Stimulated activated CD4-positive, alpha-beta T cell treated with anti-CD3 and anti-CD28 coated beads, Interleukin-2, amount 100 ng/mL, for 48 hours (primary cell): ENCODE measurements at regions not wholly inside any gene's neighbourhood (a gene's known extent, or its start where the extent isn't known, plus 50 kb on each side); places are given as distances from the start of the nearest gene placed in this dataset.
"Not testable (repeated sequence)": the region's sequence is repeated elsewhere in the genome, so short reads cannot be mapped to it uniquely, and the experiment has no call there.

ENCODE experiments used
- DNase-seq, 2 donors: peaks; one replicate each; pipeline ENCODE4 v3.0.0-alpha.2; 2020

DNA sequence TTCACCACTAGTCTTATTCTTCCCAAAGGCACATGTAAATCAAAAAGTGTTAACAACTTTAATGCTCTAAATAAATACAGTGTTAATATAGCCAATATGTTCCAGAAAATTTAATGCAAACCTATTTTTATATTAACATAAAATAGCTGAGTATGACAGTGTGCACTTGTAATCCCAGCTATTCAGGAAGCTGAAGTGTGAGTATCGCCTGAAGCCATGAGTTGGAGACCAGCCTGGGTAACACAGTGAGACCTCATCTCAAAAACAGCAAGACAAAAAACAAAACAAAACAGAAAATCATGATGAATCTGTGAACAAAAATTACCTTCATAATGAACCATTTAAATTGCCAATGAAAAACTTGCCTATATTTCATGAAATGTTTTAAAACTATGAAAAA, 798.9 kb downstream of the SLC6A15 start:
- no peak for DNase-seq

DNA sequence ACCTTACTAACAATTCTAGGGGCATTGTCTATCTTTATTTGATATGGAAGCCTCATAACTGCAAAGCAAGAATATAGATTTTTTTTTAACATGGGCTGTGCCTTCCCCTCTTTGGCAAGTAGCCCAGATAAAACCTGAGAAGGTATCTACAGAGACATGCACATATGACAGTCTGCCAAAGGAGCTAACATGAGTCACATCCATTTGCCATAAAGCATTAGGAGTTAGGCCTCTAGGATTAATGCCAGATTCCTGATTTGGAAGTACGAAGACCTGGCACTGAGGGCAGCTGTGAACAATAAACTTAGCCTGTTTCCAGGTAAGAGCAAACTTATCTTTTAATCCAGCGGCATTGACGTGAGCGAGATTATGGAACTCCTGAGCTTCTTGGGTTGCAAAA, 808.7 kb downstream of the SLC6A15 start:
- not testable (repeated sequence) for DNase-seq

DNA sequence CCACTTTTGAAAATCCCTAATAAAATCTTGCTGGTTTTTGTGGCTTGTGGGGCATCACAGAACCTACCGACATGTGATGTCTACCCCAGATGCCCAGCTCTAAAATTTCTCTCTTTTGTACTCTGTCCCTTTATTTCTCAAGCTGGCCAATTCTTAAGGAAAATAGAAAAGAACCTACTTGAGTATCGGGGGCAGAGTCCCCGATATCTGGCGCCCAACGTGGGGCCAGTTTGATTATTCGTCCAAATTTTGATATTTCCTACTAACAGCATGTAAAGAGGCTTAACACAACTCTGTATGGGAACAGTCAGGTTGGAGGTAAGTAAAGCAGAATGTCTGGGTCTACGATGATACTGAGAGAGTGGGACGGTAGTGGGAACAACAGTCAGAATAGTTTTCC, 810.6 kb downstream of the SLC6A15 start:
- DNase-seq, result not testable (repeated sequence)

DNA sequence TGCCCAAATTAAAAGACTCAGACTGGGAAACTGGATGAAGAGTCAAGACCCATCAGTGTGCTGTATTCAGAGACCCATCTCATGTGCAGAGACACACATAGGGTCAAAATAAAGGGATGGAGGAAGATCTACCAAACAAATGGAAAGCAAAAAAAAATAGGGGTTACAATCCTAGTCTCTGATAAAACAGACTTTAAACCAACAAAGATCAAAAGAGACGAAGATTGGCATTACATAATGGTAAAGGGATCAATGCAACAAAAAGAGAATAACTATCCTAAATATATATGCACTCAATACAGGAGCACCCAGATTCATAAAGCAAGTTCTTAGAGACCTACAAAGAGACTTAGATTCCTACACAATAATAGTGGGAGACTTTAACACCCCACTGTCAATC, 813.0 kb downstream of the SLC6A15 start:
- not testable (repeated sequence) for DNase-seq

DNA sequence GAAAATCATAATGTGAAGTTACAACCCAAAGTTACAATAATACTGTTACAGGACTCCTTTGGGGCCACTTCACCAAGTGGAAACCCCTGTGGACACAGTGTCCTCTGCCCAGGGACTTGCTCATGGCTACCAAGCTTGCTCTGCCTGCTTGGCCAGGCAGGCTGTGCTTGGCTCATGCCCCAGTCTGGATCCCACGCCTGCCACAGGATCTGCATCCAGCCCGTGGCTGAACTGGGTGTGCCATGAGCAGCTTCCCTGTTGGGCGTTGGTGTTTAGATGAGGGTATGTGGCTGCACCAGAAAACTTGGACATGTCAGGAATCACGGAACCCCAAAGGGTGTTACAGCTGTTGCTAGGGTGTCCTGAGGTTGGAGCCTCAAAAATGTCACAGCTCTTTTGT, 820.9 kb downstream of the SLC6A15 start:
- DNase-seq, result no peak

DNA sequence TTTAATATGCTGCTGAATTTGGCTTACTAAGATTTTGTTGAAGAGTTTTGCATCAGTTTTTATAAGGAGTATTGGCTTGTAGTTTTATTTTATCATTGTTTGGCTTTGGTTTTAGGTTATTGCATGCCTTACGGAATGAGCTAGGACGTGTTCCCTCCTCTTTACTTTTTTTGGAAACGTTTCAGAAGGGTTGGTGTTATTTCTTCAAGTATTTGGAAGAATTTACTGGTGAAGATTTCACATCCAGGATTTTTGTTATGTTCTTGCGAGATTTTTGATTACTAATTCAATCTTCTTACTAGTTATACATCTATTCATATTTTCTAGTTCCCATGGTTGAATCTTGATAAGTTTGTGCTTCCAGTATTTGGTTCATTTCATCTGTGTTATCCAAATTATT, 823.2 kb downstream of the SLC6A15 start:
- DNase-seq, result no peak

DNA sequence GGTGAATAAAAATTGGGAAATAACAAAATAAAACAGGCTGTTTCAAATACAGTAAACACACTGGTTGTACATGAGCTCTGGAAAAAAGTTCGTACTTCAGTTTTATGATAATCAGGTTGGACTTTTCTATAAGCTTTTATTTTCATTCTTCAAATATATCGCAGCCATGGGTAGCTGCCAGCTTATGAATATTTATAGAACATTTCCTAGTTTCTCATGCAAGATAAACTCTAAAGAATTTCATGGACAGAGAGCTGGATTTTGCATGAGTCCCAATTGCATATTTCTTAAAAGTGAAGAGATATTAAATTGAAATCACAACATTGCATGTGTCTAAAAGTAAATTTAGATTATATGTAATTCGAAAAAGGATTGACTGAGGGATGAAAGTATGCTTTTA, 827.6 kb downstream of the SLC6A15 start:
- DNase-seq, result no peak

DNA sequence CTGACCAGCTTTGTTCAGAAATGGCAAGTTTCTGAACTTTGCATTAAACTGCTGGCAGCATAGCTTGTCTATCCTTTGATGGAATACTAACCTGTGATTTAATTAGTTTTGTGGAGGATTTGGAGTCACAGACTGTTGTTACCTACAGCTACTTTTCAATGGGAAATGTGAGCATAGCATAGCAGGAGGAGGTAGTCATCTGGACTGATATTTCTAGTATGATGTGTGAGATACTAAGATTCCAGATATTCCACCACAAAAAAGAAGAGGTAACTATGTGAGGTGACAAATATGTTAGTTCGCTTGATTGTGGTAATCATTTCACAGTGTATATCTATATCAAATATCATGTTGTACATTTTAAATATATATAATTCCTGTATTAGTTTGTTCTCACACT, 833.0 kb downstream of the SLC6A15 start:
- DNase-seq, result no peak

DNA sequence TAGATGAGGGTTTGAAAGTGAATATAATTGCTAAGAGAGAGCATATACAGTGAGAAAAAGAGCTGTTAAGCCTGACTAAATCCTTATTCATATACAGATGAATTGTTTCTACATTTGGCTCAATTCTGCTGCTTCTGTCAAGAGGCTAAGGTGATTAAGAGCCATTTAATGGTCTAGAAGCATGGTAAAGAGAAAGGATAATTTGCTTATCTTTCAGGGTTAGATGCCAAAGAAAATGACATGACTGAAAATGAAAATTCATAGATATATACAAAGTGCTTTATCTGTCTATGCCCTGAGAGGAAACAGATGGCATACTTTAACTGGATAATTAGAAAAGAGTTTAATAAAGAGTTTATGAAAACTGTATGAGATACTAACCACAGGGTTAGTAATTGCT, 834.9 kb downstream of the SLC6A15 start:
- DNase-seq, result no peak

DNA sequence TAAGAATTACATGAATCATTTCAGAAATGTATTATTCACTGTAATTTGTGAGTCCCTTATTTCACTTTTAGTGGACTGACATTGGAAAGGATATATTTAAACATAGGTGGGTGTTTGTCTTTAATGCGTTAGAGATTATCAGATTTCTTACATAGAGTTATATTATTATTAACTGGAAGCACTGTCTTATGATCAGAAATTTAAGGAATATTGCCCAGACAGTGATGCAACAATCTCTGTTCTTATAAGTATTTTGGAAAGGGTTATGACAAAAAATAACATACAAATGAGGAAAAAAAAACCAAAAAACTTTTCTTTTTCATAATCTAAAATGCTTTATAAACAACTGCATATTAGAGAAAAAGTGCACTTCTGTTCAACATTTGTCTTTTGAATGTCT, 836.6 kb downstream of the SLC6A15 start:
- no peak for DNase-seq

DNA sequence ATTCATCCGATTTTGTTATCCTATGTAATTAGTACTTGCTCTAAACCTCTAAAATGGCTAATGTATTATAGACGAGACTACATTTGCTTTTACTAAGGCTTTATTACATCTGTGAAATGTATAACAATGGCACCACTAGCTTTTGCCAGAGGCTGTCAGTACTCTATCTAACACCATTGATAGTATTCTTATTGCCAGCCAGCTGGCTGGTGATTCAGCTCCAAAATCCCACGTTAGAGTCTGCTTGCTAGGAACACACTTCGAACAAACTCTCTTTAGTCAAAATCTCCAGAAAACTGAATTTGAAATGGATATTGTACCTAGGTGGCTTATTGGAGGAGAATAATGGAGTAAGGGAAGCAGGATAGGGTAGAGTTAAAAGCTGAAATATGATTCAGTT, 839.2 kb downstream of the SLC6A15 start:
- no peak for DNase-seq

DNA sequence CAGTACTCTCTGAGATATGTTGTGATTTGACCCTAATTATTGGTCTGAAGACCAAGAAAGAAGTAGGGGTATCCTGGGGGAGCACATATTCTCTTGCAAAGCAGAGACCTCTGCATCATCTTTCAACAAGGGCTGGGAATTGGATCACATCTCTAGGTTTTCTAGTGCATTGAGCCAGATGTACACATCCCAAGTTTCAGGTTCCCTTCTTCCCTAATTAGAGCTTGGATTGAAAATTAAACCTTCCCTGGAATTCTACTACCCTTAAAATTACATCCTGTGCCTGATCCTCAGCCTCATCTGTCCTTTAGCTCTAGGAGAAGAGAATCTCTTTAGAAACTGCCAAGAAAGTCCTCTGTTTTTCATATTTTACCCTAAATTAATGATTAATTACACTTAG, 839.6 kb downstream of the SLC6A15 start:
- DNase-seq, result no peak

DNA sequence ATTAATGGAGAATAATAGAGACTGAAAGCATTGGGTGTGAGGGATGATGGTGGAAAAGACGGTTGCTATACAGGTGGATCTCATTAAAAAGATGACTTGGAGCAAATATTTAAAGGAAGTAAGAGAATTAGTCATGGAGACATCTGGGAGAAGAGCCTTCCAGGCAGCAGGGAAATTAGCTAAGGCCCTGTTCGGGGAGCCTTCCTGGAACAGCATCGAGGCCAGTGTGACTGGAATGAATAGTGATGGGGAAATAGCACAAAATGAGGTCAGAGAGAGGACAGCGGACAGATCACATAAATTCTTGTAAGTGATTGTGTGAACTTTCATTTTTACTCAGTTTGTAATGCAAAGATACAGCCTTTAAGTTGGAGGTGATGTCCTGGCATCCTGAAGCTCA, 842.3 kb downstream of the SLC6A15 start:
- DNase-seq, result no peak

DNA sequence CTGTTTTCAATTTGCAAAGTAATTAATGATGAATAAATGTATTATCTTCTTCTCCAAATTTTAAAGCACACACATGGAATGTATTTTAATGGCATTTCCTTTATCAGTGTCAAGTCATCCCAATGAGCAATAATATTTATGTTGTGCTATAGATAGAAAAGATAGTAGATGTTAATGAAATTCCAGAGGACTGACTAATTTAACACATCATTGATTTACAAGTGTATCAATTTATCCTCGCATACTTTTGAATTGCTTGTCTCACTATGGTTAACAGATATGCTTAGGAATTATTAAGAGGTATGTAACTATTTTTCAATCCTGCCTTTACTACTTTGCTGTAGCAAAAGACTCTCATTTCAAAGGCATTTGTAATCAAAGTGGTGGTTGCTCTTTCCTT, 842.9 kb downstream of the SLC6A15 start:
- no peak for DNase-seq

DNA sequence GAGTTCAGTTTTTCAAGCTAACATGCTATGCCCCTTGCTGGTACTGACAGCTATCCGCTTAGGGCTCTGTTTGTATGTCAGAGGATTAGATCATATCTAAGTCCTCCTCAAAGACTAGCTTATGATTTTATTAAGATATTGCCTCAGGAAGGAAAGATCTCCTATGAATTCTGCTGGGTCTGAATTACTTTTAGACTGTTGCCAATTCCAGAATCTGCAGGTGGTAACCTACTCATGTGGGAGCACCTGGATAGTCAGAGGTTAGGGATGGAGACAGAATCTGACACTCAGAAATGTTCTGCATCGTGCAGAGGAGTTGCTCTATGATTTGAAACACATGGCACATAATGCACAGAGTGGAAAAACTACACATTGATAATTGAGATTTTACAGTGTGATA, 843.4 kb downstream of the SLC6A15 start:
- no peak for DNase-seq

DNA sequence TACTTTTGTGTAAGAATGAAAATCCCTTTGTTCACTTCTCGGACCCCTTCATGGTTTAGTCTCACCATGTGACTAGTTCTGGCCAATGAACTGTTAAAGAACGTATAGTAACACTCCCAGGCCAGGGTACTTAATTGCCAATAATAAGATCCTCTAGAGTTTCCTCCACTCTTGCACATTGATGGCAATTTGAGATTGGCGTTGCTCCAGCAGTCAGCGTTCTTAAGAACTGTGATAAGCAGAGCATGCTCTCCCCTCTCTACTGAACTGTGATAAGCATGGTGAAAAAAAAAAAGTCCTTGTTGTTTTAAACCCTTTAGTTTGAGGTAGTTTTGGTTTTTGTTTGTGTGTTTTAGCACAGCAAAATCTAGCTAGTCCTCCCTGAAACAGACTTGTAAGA, 854.5 kb downstream of the SLC6A15 start:
- no peak for DNase-seq

DNA sequence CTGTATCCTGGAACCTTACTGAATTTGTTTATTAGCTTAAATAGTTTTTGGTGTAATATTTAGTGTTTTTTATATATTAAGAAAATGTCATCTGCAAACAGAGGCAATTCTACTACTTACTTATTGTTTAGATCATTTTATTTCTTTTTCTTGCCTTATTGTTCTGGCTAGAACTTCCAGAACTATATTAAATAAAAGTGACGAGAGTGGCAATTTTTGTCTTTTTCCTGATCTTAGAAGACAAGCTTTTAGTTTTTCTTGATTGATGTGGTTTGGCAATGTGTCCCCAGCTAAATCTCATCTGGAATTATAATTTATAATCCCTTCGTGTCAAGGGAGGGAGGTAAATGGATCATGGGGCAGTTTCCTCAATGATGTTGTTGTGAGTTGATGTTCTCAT, 857.8 kb downstream of the SLC6A15 start:
- DNase-seq, result no peak

DNA sequence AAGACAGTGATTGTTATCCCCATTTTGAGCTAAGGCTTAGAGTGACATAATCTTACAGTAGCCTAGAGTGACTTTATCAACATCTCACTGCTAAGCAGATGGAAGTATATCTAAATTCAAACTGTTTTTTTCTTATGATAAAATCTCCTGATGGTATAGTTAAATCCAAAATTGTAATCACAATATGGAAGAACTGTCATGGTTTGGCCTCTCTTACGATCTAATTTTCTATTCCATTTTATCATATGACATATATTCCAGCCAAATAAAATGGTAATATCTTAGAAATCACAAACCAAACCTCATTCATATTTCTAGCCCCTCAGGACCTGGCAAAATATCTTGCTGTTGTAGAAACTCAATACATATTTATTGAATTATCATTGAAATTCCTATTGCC, 864.7 kb downstream of the SLC6A15 start:
- no peak for DNase-seq

DNA sequence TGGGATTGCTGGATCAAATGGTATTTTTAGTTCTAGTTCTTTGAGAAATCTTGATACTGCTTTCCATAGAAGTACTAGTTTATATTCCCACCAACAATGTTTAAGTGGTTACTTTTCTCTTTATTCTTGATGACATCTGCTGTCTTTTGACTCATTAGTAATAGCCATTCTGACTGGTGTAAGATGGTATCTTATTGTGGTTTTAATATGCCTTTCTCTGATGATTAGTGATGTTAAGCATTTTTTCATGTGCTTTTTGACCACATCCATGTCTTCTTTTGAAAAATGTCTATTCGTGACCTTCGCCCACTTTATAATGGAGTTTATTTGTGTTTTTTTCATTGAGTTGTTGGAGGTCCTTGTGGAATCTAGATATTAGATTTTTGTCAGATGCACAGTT, 865.7 kb downstream of the SLC6A15 start:
- no peak for DNase-seq

DNA sequence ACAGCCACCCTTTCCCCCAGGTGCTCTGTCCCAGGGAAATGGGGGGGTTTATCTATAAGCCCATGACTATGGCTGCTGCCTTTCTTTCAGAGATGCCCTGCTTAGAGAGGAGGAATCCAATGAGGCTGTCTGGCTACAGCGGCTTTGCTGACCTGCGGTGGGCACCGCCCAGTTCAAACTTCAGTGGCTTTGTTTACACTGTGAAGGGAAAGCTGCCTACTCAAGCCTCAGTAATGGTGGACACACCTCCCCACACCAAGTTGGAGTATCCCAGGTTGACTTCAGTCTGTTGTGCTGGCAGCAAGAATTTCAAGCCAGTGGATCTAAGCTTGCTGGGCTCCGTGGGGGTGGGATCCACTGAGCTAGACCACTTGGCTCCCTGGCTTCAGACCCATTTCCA, 869.2 kb downstream of the SLC6A15 start:
- no peak for DNase-seq

DNA sequence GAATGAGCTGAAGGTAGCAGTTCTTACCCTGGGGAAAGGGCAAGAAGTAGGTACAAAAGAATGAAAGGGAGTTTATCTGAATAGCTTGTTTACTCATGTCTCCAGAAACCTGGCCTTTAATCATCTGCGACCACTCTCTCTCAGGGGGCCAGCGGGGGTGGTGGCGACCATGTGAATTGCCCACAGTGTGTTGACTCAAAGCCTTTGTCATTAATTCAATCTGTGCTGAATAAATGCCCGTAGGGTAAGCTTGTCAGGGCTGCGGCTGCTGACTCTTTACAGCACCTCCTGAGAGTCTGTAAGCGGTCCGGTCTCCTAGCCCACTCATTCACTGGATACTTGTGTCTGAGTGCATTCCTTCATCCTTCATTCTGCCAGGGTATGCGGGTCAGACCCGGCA, 874.4 kb downstream of the SLC6A15 start:
- no peak for DNase-seq

DNA sequence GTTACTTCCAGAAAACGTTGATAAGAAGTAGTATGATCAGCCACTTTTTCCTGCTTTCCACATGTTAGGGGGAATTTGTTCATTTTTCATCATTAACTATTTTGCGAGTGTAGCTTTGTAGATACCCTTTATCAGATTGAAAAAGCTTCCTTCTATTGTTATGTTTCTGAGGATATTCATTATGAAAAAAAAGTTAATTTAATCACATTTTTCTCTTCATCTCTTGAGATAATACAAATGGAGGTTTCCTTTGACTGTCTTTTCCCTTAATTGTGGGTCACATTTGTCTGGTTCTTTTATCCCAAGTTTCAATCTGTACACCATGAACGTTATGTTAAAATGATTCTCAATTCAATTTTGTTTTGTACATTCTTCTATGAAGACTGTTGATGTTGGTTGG, 875.7 kb downstream of the SLC6A15 start:
- no peak for DNase-seq

DNA sequence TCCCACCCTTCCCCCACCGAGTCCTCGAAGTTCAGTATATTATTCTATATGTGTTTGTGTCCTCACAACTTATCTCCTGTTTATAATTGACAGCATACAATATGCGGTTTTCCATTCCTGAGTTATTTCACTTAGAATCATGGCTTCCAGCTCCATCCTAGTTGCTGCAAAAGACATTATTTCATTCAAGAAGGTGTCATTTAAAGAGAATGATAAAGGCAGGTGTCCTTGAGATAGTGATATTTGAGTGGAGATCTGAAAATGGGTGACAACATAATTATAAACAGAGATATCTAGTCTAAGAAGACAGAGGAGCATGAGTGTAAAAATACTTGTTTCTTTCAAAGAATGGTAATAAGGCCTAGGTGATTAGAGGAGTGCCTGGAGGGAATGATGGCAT, 876.8 kb downstream of the SLC6A15 start:
- no peak for DNase-seq

DNA sequence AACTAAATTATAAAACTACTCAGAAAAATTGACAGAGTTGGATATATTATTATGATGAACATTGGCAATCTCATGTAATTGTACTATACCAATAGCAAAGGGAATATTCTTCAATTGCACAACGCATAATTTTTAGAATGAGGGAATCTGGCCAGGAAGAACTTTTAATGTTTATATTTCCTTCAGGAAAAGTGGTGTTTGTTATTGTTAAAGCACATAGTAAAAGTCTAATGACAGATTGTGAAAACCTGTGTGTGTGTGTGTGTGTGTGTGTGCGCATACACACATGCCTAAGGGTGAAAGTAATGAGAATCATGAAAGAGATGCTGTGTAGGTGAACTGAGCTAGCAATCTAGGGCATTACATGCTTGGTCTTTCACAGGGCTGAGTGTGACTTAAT, 877.7 kb downstream of the SLC6A15 start:
- no peak for DNase-seq

DNA sequence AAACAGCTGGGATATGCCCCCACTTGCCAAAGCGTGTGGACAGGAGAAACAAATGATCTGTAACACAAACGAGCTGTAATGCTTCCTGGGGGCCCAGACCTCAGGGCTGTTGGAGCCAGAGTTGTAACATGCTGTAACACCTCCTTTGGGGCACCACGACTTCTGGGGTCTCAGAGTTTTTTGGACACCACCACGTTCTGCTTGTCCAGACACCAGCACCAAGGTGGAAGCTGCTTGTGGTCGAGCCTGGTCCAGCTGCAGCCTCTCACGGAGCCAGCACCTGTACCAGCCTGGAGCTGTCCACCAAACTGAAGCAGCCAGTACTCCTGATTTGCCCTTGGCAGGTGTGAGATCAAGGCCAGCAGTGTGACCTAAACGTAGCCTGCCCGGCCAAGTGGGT, 879.4 kb downstream of the SLC6A15 start:
- DNase-seq, result no peak

DNA sequence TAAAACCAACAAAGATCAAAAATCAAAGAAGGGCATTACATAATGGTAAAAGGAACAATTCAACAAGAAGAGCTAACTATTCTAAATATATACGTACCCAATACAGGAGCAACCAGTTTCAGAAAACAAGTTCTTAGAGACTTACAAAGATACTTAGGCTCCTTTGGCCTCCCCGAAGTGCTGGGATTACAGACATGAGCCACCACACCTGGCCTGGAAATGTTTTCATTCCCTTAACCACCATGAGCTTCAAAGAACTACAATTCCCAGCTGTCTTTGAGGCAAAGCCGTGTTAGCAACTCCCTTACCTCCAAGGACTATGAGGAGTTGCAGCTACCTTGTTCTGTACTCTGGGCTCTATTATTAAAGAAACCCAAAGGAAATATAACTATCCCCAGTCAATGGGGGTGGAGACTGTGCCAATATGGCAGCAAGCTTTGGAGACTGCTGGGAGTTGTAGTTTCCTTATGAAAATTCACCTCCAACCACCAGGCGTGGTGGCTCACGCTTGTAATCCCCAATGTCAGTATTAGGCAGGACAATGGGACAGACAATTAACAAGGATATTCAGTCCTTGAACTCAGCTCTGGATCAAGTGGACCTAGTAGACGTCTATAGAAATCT, 893.9 kb downstream of the SLC6A15 start:
- not testable (repeated sequence) for DNase-seq
